ENCODE measurements at regions not wholly inside any gene's neighbourhood (a gene's known extent, or its start where the extent isn't known, plus 50 kb on each side); places are given as distances from the start of the nearest gene placed in this dataset.

- intact Hi-C loops (cut with DNase I, micrococcal nuclease): no loop called here
- DNase-seq (no peak), ATAC-seq (no peak)
Measured at GRCh38 chr9:696332-697323, 144.9 kb upstream of the DMRT1 start.

- intact Hi-C loops (cut with DNase I, micrococcal nuclease): no loop called here
- DNase-seq: no peak
- ATAC-seq: no peak
Measured at GRCh38 chr9:698276-698675, 143.2 kb upstream of the DMRT1 start.

- intact Hi-C loops (cut with DNase I, micrococcal nuclease): no loop called here
- no peak for DNase-seq
- no peak for ATAC-seq
Measured at GRCh38 chr9:698954-699353, 142.5 kb upstream of the DMRT1 start.

- ATAC-seq: no peak
- DNase-seq: no peak
- intact Hi-C loops (cut with DNase I, micrococcal nuclease): no loop called here
Measured at GRCh38 chr9:699396-699795, 142.1 kb upstream of the DMRT1 start.

GRCh38 chr9:700365-701282, 140.9 kb upstream of the DMRT1 start:
- intact Hi-C loops (cut with DNase I, micrococcal nuclease): no loop called here
- no peak for ATAC-seq
- no peak for DNase-seq

GRCh38 chr9:703392-703791, 138.1 kb upstream of the DMRT1 start:
- intact Hi-C loops (cut with DNase I, micrococcal nuclease): no loop called here
- ATAC-seq: no peak
- DNase-seq: no peak

- intact Hi-C loops (cut with DNase I, micrococcal nuclease): no loop called here
- no peak for DNase-seq
- ATAC-seq: no peak
Measured at GRCh38 chr9:706073-706472, 135.4 kb upstream of the DMRT1 start.

GRCh38 chr9:706606-707459, 134.7 kb upstream of the DMRT1 start:
- intact Hi-C loops (cut with DNase I, micrococcal nuclease): no loop called here
- DNase-seq (peak; percentile 46 to 47), ATAC-seq (peak; percentile 17)

- DNase-seq (no peak), ATAC-seq (no peak)
- intact Hi-C loops (cut with DNase I, micrococcal nuclease): no loop called here
Measured at GRCh38 chr9:708182-708550, 133.3 kb upstream of the DMRT1 start.

GRCh38 chr9:708551-709432, 132.7 kb upstream of the DMRT1 start:
- ATAC-seq: no peak
- DNase-seq: no peak
- intact Hi-C loops (cut with DNase I, micrococcal nuclease): no loop called here

GRCh38 chr9:710951-711745, 130.3 kb upstream of the DMRT1 start:
- intact Hi-C loops (cut with DNase I, micrococcal nuclease): no loop called here
- no peak for DNase-seq
- no peak for ATAC-seq

GRCh38 chr9:711761-712553, 129.5 kb upstream of the DMRT1 start:
- intact Hi-C loops (cut with DNase I, micrococcal nuclease): no loop called here
- ATAC-seq: no peak
- DNase-seq: no peak

- no peak for ATAC-seq
- no peak for DNase-seq
- intact Hi-C loops (cut with DNase I, micrococcal nuclease): no loop called here
Measured at GRCh38 chr9:712643-713042, 128.9 kb upstream of the DMRT1 start.

GRCh38 chr9:713091-713490, 128.4 kb upstream of the DMRT1 start:
- DNase-seq (no peak), ATAC-seq (no peak)
- intact Hi-C loops (cut with DNase I, micrococcal nuclease): no loop called here

- intact Hi-C loops (cut with DNase I, micrococcal nuclease): no loop called here
- DNase-seq: no peak
- no peak for ATAC-seq
Measured at GRCh38 chr9:714675-715074, 126.8 kb upstream of the DMRT1 start.

- intact Hi-C loops (cut with DNase I, micrococcal nuclease): no loop called here
- no peak for DNase-seq
- no peak for ATAC-seq
Measured at GRCh38 chr9:715300-715699, 126.2 kb upstream of the DMRT1 start.

Measured in left colon (tissue), 2 donors.